ENCODE measurements at regions not wholly inside any gene's neighbourhood (a gene's known extent, or its start where the extent isn't known, plus 50 kb on each side); places are given as distances from the start of the nearest gene placed in this dataset.

DNA sequence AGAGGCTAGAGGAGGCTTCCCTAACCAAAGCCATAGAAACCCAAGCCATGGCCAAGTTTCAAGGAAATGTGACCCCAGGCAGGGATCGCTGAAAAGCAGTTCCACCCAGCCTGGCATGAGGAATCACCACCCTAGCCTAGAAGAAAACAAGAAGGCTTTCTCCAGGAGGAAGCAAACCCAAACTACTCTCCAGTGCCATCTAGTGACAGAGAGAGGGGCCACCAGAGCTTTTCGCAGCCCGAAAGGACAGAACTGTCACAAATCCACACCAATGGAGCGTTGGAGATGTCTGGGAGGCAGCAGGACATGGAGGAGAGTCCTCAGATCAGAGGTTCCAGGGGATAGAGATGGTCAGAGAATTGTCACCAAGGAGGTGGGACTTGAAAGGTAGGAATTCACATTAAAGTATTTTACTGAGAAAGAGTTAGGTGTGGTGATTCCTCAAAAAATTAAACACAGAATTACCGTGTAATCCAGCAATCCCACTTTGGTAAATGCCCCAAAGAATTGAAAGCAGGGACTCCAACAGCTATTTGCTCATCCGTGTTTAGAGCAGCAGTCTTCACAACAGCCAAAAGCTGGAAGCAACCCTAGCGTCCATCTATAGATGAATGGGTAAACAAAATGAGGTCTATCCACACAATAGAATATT lies 67.3 kb upstream of the NUP50 start:
- DNase-seq: peak; percentile 48

GRCh38 chr22:45097061-45097460 lies 66.7 kb upstream of the NUP50 start:
- no peak for DNase-seq

GRCh38 chr22:45098056-45098455 lies 65.7 kb upstream of the NUP50 start:
- no peak for DNase-seq

GRCh38 chr22:45099961-45100360 lies 63.8 kb upstream of the NUP50 start:
- no peak for DNase-seq

DNA sequence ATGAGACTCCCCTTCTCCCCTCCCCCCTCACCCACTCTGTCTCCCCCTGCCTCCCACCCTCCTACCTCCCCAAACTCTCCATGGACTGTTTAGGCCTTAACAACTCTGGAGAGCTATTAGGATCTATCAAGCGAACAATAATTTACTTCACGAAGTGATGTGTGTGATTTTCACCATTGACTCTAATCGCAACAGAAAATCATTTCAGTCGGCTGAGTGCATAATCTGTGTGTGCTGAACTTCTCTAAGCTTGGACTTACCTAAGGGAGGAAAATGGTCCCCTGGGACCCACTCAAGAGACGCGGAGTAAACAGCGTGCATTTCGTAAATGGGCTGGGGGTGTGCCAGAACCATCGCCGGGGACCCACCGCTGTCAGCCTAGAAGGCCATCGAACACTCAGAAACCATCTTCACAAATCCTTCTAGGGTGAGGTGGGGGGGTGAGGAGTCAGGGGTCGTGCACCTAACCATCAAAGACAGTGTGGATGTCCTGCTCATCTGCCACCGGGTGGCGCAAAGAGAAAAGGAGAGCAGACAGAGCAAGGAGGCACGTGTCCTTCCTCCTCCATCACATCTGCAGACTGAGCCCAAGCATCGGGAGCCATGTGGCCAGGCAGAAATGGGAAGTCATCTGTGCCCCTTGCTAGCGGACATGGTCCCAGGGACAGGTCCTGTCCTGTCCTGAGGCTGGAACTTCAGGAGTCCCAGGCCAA lies 62.1 kb upstream of the NUP50 start:
- DNase-seq: peak; percentile 24

- no peak for DNase-seq
Measured at GRCh38 chr22:45102896-45103420, 60.8 kb upstream of the NUP50 start.

DNA sequence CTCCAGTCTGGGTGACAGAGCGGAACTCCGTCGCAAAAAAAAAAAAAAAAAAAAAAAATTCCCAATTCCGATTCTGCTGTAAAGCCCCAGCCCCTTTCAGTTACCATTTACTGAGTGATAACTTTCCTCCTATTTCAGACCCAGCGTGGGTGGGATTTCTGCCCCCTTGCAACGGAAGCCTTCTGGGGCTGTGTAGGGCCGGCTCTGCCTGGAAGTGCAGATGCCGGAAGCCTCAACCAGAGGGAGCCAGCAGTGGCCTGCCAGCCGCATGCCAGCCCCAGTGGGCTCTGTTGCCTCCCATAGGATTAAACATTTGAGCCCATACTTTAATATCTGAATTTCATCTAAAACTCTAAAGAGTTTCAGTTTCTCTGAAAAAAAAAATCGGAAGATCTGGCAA lies 60.0 kb upstream of the NUP50 start:
- DNase-seq: no peak

GRCh38 chr22:45104313-45104712 lies 59.4 kb upstream of the NUP50 start:
- DNase-seq: no peak

- peak; percentile 42 for DNase-seq
Measured at GRCh38 chr22:45105281-45105702, 58.4 kb upstream of the NUP50 start.

DNA sequence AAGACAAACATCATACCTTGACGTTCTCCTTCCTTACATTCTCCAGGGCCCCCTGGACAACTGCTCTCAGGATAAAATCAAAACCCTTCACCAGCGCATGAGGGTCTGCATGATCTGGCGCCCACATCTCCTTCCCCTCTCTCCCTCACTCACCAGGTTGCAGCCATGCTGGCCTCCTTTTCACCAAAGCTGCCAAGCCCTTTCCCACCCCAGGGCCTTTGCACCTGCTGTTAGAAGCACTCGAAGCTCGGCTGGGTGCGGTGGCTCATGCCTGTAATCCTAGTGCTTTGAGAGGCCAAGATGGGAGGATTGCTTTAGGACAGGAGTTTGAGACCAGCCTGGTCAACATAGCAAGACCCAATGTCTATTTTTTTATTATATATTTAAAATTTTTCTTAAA lies 56.1 kb upstream of the NUP50 start:
- DNase-seq: no peak

- DNase-seq: no peak
Measured at GRCh38 chr22:45112136-45112879, 51.4 kb upstream of the NUP50 start.
